ENCODE measurements at regions not wholly inside any gene's neighbourhood (a gene's known extent, or its start where the extent isn't known, plus 50 kb on each side); places are given as distances from the start of the nearest gene placed in this dataset.
A peak's percentile ranks its signal among the peaks of the same experiment; 100 is the strongest.

GRCh38 chr5:109468737-109469420 lies 59.1 kb upstream of the PJA2 start:
- peak; percentile 70 for DNase-seq (ENCODE audit: low spot score)

- no peak for DNase-seq (ENCODE audit: low spot score)
Measured at GRCh38 chr5:109468288-109468676, 58.5 kb upstream of the PJA2 start.

GRCh38 chr5:109467058-109467457 lies 57.3 kb upstream of the PJA2 start:
- DNase-seq (ENCODE audit: low spot score): no peak

Measured in CD4-positive, alpha-beta T cell treated with Interleukin-6 at 100 ng/mL for 8 hours (primary cell).